Karpas-422 (cell line): ENCODE measurements at regions not wholly inside any gene's neighbourhood (a gene's known extent, or its start where the extent isn't known, plus 50 kb on each side); places are given as distances from the start of the nearest gene placed in this dataset.
A peak's percentile ranks its signal among the peaks of the same experiment; 100 is the strongest.

ENCODE experiments used
- DNase-seq: peaks from one replicate; pipeline ENCODE4 v3.0.0-alpha.2; 2015
- H2AFZ ChIP-seq: fragments of 200-600 bp; sonication (generic); 2 replicates; pipeline ENCODE4 v1.6.1; 2014; ENCODE audit warnings: antibody characterized with exemption, low read length, mixed read lengths
- H3K27ac ChIP-seq: fragments of 200-600 bp; sonication (generic); 2 replicates; pipeline ENCODE4 v1.5.1; 2014; ENCODE audit warnings: mild to moderate bottlenecking, low read length, moderate library complexity
- H3K27me3 ChIP-seq: fragments of 200-600 bp; sonication (generic); 2 replicates; pipeline ENCODE4 v1.6.1; 2014; ENCODE audit warnings: low read length, mixed read lengths
- H3K36me3 ChIP-seq: fragments of 200-600 bp; sonication (generic); 2 replicates; pipeline ENCODE4 v1.6.1; 2014; ENCODE audit warnings: low read length, mixed read lengths; ENCODE audit not compliant: insufficient read depth
- H3K4me1 ChIP-seq: fragments of 200-600 bp; sonication (generic); 2 replicates; pipeline ENCODE4 v1.6.1; 2014; ENCODE audit warnings: mild to moderate bottlenecking, low read length, mixed read lengths
- H3K4me2 ChIP-seq: fragments of 200-600 bp; sonication (generic); 2 replicates; pipeline ENCODE4 v1.6.1; 2014; ENCODE audit warnings: low read length, low read depth, mild to moderate bottlenecking; ENCODE audit not compliant: poor library complexity, severe bottlenecking
- H3K4me3 ChIP-seq: fragments of 200-600 bp; sonication (generic); 2 replicates; pipeline ENCODE4 v1.5.1; 2014; ENCODE audit warnings: mild to moderate bottlenecking, antibody characterized with exemption, low read length, mixed read lengths
- H3K79me2 ChIP-seq: fragments of 200-600 bp; sonication (generic); 2 replicates; pipeline ENCODE4 v1.6.1; 2014; ENCODE audit warnings: mild to moderate bottlenecking, low read length, mixed read lengths
- H3K9ac ChIP-seq: fragments of 200-600 bp; sonication (generic); 2 replicates; pipeline ENCODE4 v1.6.0; 2014; ENCODE audit warnings: low read length
- H3K9me2 ChIP-seq: fragments of 200-600 bp; sonication (generic), shearing (Covaris generic); replicated peaks from 2 replicates; pipeline ENCODE4 v1.6.0; 2014; ENCODE audit warnings: mild to moderate bottlenecking, low read length, moderate library complexity; ENCODE audit not compliant: insufficient read depth
- H3K9me3 ChIP-seq: fragments of 300-700, 200-600 bp; sonication (generic); 2 replicates; pipeline ENCODE4 v1.6.1; 2014; ENCODE audit warnings: low read length, mixed read lengths
- H4K20me1 ChIP-seq: fragments of 200-600 bp; sonication (generic); 2 replicates; pipeline ENCODE4 v1.6.1; 2014; ENCODE audit warnings: mild to moderate bottlenecking, antibody characterized with exemption, low read length, low read depth; ENCODE audit not compliant: insufficient read depth

- no peak overlapping the region for H2AFZ ChIP-seq
- H3K4me2 ChIP-seq = no peak overlapping the region
- H3K79me2 ChIP-seq = no peaks in the 10 kb centered on the region
- no peaks in the 10 kb centered on the region for H3K36me3 ChIP-seq
- no peaks in the 10 kb centered on the region for H3K27me3 ChIP-seq
- H3K27ac ChIP-seq = no peak overlapping the region
- no peaks in the 10 kb centered on the region for H3K9me3 ChIP-seq
- no peaks in the 10 kb centered on the region for H3K9me2 ChIP-seq
- no peak overlapping the region for H3K4me3 ChIP-seq
- no peak overlapping the region for H3K9ac ChIP-seq
- H3K4me1 ChIP-seq = no peaks in the 10 kb centered on the region
- no peak for DNase-seq
- H4K20me1 ChIP-seq = no peaks in the 10 kb centered on the region
Observed at GRCh38 chr4:184899261-184900134, 73.7 kb upstream of the ACSL1 start.

GRCh38 chr4:184900184-184900583, 74.4 kb upstream of the ACSL1 start:
- no peaks in the 10 kb centered on the region for H3K4me1 ChIP-seq

GRCh38 chr4:184902550-184902949, 76.8 kb upstream of the ACSL1 start:
- H4K20me1 ChIP-seq = no peaks in the 10 kb centered on the region
- H3K4me3 ChIP-seq = no peak overlapping the region
- no peaks in the 10 kb centered on the region for H3K9me2 ChIP-seq
- no peak overlapping the region for H3K9ac ChIP-seq
- no peaks in the 10 kb centered on the region for H3K36me3 ChIP-seq
- H3K9me3 ChIP-seq = no peaks in the 10 kb centered on the region
- H2AFZ ChIP-seq = no peak overlapping the region
- no peaks in the 10 kb centered on the region for H3K79me2 ChIP-seq
- H3K4me2 ChIP-seq = no peak overlapping the region
- H3K27ac ChIP-seq = no peak overlapping the region
- H3K4me1 ChIP-seq = no peaks in the 10 kb centered on the region
- no peaks in the 10 kb centered on the region for H3K27me3 ChIP-seq
- no peak for DNase-seq

More at GRCh38 chr4:184900184-184900583, 74.4 kb upstream of the ACSL1 start:
- Histone ChIP-seq H3K36me3 (no peaks in the 10 kb centered on the region), H3K4me3 (no peak overlapping the region), H3K4me2 (no peak overlapping the region), H3K79me2 (no peaks in the 10 kb centered on the region), H3K9me3 (no peaks in the 10 kb centered on the region), H2AFZ (no peak overlapping the region), H4K20me1 (no peaks in the 10 kb centered on the region), H3K9me2 (no peaks in the 10 kb centered on the region), H3K9ac (no peak overlapping the region), H3K27ac (no peak overlapping the region), H3K27me3 (no peaks in the 10 kb centered on the region)
- DNase-seq = no peak

- Histone ChIP-seq H3K4me2 (no peak overlapping the region), H3K36me3 (no peaks in the 10 kb centered on the region), H3K27me3 (no peaks in the 10 kb centered on the region), H3K9me3 (no peaks in the 10 kb centered on the region), H2AFZ (no peak overlapping the region), H3K9ac (no peak overlapping the region), H3K4me3 (no peak overlapping the region), H4K20me1 (no peaks in the 10 kb centered on the region), H3K4me1 (no peaks in the 10 kb centered on the region), H3K79me2 (no peaks in the 10 kb centered on the region), H3K9me2 (no peaks in the 10 kb centered on the region), H3K27ac (no peak overlapping the region)
- no peak for DNase-seq
Observed at GRCh38 chr4:184906480-184907097, 80.8 kb upstream of the ACSL1 start.

GRCh38 chr4:184907216-184907615, 81.4 kb upstream of the ACSL1 start:
- DNase-seq = peak; percentile 41
- no peaks in the 10 kb centered on the region for H3K9me2 ChIP-seq
- no peaks in the 10 kb centered on the region for H4K20me1 ChIP-seq

GRCh38 chr4:184907810-184908209, 82.0 kb upstream of the ACSL1 start:
- H3K27me3 ChIP-seq = no peaks in the 10 kb centered on the region
- no peak for DNase-seq
- H3K9me3 ChIP-seq = no peaks in the 10 kb centered on the region
- no peaks in the 10 kb centered on the region for H3K36me3 ChIP-seq
- H3K4me2 ChIP-seq = no peak overlapping the region
- H3K9me2 ChIP-seq = no peaks in the 10 kb centered on the region
- no peak overlapping the region for H2AFZ ChIP-seq
- no peak overlapping the region for H3K4me3 ChIP-seq
- H3K79me2 ChIP-seq = no peaks in the 10 kb centered on the region
- H4K20me1 ChIP-seq = no peaks in the 10 kb centered on the region
- no peak overlapping the region for H3K27ac ChIP-seq
- H3K4me1 ChIP-seq = no peaks in the 10 kb centered on the region
- H3K9ac ChIP-seq = no peak overlapping the region

More at GRCh38 chr4:184907216-184907615, 81.4 kb upstream of the ACSL1 start:
- no peaks in the 10 kb centered on the region for H3K36me3 ChIP-seq
- no peaks in the 10 kb centered on the region for H3K4me1 ChIP-seq
- no peak overlapping the region for H3K9ac ChIP-seq
- H3K79me2 ChIP-seq = no peaks in the 10 kb centered on the region
- no peak overlapping the region for H2AFZ ChIP-seq
- no peak overlapping the region for H3K27ac ChIP-seq
- no peak overlapping the region for H3K4me3 ChIP-seq
- H3K9me3 ChIP-seq = no peaks in the 10 kb centered on the region
- H3K27me3 ChIP-seq = no peaks in the 10 kb centered on the region
- H3K4me2 ChIP-seq = no peak overlapping the region

GRCh38 chr4:184911310-184911709, 85.5 kb upstream of the ACSL1 start:
- no peaks in the 10 kb centered on the region for H3K9me3 ChIP-seq
- H4K20me1 ChIP-seq = no peaks in the 10 kb centered on the region
- no peak overlapping the region for H3K27ac ChIP-seq
- DNase-seq = no peak
- no peak overlapping the region for H3K4me2 ChIP-seq
- H3K9me2 ChIP-seq = no peaks in the 10 kb centered on the region
- no peak overlapping the region for H3K4me3 ChIP-seq
- H3K79me2 ChIP-seq = no peaks in the 10 kb centered on the region
- H3K27me3 ChIP-seq = no peaks in the 10 kb centered on the region
- H2AFZ ChIP-seq = no peak overlapping the region
- H3K36me3 ChIP-seq = no peaks in the 10 kb centered on the region
- no peak overlapping the region for H3K9ac ChIP-seq
- no peaks in the 10 kb centered on the region for H3K4me1 ChIP-seq

- H3K27me3 ChIP-seq = no peaks in the 10 kb centered on the region
- H3K36me3 ChIP-seq = no peaks in the 10 kb centered on the region
- DNase-seq = no peak
Observed at GRCh38 chr4:184913356-184914143, 87.8 kb upstream of the ACSL1 start.

More at GRCh38 chr4:184913356-184914143, 87.8 kb upstream of the ACSL1 start:
- Histone ChIP-seq H3K4me2 (no peak overlapping the region), H3K27ac (no peak overlapping the region), H3K79me2 (no peaks in the 10 kb centered on the region), H3K4me1 (no peaks in the 10 kb centered on the region), H3K9me2 (no peaks in the 10 kb centered on the region), H3K4me3 (no peak overlapping the region), H4K20me1 (no peaks in the 10 kb centered on the region), H2AFZ (no peak overlapping the region), H3K9ac (no peak overlapping the region), H3K9me3 (no peaks in the 10 kb centered on the region)
